H1 (cell line): ENCODE measurements at regions not wholly inside any gene's neighbourhood (a gene's known extent, or its start where the extent isn't known, plus 50 kb on each side); places are given as distances from the start of the nearest gene placed in this dataset.

Source experiments
- CREB1 ChIP-seq: IDR thresholded peaks from 2 replicates; pipeline ENCODE4 v1.6.1; 2012; ENCODE audit warnings: inconsistent platforms
- RAD21 ChIP-seq, 2 experiments: IDR thresholded peaks in 1 of 2; conservative IDR thresholded peaks in 1 of 2; 2 replicates each; pipeline ENCODE4 v1.6.1; 2011; ENCODE audit warnings: low read depth in 2 of 2, low read length in 2 of 2, improper control_type of control experiment in 1 of 2, inconsistent platforms in 1 of 2, mild to moderate bottlenecking in 1 of 2, moderate library complexity in 1 of 2
- RXRA ChIP-seq: IDR thresholded peaks from 2 replicates; pipeline ENCODE4 v1.6.1; 2011; ENCODE audit warnings: low read depth, mild to moderate bottlenecking, low read length, moderate library complexity; ENCODE audit not compliant: insufficient read depth
- SIX5 ChIP-seq: IDR thresholded peaks from 2 replicates; pipeline ENCODE4 v1.6.1; 2011; ENCODE audit warnings: mild to moderate bottlenecking, low read depth, low read length
- YY1 ChIP-seq: IDR thresholded peaks from 2 replicates; pipeline ENCODE4 v1.6.1; 2011; ENCODE audit warnings: low read depth, mild to moderate bottlenecking, low read length
- TF ChIP-seq, protein P1 (sequence below): fragments of 300-600 bp; sonication (generic); IDR thresholded peaks from 2 replicates; pipeline ENCODE4 v1.7.1; 2012; ENCODE audit warnings: low read length, moderate library complexity, mild to moderate bottlenecking, inconsistent platforms; ENCODE audit not compliant: insufficient replicate concordance

- TF ChIP-seq, protein P1, sequence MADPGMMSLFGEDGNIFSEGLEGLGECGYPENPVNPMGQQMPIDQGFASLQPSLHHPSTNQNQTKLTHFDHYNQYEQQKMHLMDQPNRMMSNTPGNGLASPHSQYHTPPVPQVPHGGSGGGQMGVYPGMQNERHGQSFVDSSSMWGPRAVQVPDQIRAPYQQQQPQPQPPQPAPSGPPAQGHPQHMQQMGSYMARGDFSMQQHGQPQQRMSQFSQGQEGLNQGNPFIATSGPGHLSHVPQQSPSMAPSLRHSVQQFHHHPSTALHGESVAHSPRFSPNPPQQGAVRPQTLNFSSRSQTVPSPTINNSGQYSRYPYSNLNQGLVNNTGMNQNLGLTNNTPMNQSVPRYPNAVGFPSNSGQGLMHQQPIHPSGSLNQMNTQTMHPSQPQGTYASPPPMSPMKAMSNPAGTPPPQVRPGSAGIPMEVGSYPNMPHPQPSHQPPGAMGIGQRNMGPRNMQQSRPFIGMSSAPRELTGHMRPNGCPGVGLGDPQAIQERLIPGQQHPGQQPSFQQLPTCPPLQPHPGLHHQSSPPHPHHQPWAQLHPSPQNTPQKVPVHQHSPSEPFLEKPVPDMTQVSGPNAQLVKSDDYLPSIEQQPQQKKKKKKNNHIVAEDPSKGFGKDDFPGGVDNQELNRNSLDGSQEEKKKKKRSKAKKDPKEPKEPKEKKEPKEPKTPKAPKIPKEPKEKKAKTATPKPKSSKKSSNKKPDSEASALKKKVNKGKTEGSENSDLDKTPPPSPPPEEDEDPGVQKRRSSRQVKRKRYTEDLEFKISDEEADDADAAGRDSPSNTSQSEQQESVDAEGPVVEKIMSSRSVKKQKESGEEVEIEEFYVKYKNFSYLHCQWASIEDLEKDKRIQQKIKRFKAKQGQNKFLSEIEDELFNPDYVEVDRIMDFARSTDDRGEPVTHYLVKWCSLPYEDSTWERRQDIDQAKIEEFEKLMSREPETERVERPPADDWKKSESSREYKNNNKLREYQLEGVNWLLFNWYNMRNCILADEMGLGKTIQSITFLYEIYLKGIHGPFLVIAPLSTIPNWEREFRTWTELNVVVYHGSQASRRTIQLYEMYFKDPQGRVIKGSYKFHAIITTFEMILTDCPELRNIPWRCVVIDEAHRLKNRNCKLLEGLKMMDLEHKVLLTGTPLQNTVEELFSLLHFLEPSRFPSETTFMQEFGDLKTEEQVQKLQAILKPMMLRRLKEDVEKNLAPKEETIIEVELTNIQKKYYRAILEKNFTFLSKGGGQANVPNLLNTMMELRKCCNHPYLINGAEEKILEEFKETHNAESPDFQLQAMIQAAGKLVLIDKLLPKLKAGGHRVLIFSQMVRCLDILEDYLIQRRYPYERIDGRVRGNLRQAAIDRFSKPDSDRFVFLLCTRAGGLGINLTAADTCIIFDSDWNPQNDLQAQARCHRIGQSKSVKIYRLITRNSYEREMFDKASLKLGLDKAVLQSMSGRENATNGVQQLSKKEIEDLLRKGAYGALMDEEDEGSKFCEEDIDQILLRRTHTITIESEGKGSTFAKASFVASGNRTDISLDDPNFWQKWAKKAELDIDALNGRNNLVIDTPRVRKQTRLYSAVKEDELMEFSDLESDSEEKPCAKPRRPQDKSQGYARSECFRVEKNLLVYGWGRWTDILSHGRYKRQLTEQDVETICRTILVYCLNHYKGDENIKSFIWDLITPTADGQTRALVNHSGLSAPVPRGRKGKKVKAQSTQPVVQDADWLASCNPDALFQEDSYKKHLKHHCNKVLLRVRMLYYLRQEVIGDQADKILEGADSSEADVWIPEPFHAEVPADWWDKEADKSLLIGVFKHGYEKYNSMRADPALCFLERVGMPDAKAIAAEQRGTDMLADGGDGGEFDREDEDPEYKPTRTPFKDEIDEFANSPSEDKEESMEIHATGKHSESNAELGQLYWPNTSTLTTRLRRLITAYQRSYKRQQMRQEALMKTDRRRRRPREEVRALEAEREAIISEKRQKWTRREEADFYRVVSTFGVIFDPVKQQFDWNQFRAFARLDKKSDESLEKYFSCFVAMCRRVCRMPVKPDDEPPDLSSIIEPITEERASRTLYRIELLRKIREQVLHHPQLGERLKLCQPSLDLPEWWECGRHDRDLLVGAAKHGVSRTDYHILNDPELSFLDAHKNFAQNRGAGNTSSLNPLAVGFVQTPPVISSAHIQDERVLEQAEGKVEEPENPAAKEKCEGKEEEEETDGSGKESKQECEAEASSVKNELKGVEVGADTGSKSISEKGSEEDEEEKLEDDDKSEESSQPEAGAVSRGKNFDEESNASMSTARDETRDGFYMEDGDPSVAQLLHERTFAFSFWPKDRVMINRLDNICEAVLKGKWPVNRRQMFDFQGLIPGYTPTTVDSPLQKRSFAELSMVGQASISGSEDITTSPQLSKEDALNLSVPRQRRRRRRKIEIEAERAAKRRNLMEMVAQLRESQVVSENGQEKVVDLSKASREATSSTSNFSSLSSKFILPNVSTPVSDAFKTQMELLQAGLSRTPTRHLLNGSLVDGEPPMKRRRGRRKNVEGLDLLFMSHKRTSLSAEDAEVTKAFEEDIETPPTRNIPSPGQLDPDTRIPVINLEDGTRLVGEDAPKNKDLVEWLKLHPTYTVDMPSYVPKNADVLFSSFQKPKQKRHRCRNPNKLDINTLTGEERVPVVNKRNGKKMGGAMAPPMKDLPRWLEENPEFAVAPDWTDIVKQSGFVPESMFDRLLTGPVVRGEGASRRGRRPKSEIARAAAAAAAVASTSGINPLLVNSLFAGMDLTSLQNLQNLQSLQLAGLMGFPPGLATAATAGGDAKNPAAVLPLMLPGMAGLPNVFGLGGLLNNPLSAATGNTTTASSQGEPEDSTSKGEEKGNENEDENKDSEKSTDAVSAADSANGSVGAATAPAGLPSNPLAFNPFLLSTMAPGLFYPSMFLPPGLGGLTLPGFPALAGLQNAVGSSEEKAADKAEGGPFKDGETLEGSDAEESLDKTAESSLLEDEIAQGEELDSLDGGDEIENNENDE = no peak
- TF ChIP-seq SIX5 (no peak), RAD21 (IDR thresholded peaks at IDR 0.05 in 1 of 2, conservative IDR thresholded peaks at IDR 0.05 in 1 of 2; ENCODE audit: low read depth in 2 of 2, low read length in 2 of 2) (no peak), CREB1 (no peak), YY1 (no peak), RXRA (no peak)
These were observed 379.8 kb upstream of the LINC00305 start (continued) for GRCh38 chr18:64528646-64529045.
